ENCODE measurements at regions not wholly inside any gene's neighbourhood (a gene's known extent, or its start where the extent isn't known, plus 50 kb on each side); places are given as distances from the start of the nearest gene placed in this dataset.

GRCh38 chr10:8700689-8701088, 646.2 kb downstream of the GATA3 start:
- no peak for TF ChIP-seq EZH2 (IDR thresholded peaks at IDR 0.05; ENCODE audit: borderline replicate concordance, low read depth, low read length, severe bottlenecking)
- TF ChIP-seq, protein P1, sequence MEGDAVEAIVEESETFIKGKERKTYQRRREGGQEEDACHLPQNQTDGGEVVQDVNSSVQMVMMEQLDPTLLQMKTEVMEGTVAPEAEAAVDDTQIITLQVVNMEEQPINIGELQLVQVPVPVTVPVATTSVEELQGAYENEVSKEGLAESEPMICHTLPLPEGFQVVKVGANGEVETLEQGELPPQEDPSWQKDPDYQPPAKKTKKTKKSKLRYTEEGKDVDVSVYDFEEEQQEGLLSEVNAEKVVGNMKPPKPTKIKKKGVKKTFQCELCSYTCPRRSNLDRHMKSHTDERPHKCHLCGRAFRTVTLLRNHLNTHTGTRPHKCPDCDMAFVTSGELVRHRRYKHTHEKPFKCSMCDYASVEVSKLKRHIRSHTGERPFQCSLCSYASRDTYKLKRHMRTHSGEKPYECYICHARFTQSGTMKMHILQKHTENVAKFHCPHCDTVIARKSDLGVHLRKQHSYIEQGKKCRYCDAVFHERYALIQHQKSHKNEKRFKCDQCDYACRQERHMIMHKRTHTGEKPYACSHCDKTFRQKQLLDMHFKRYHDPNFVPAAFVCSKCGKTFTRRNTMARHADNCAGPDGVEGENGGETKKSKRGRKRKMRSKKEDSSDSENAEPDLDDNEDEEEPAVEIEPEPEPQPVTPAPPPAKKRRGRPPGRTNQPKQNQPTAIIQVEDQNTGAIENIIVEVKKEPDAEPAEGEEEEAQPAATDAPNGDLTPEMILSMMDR (IDR thresholded peaks at IDR 0.05; ENCODE audit: extremely low read depth in 1 of 2, insufficient read depth in 1 of 2, low read depth in 1 of 2, low read length in 2 of 2) = no peak
- no peak for TF ChIP-seq POLR2A (IDR thresholded peaks at IDR 0.05; ENCODE audit: low read depth, low read length)

Measured in endothelial cell of umbilical vein (primary cell).